GM12878 (cell line): ENCODE measurements at regions not wholly inside any gene's neighbourhood (a gene's known extent, or its start where the extent isn't known, plus 50 kb on each side); places are given as distances from the start of the nearest gene placed in this dataset.
A peak's percentile ranks its signal among the peaks of the same experiment; 100 is the strongest.

Experiments
- ATAC-seq: fragments of 200-7000 bp; cut with Tn5 transposase; 3 replicates; pipeline ENCODE4 v1.9.1; 2020; ENCODE audit warnings: mild to moderate bottlenecking, moderate library complexity
- BruUV-seq: library from RNA; stranded (reverse); fragments of 400-500 nt; replicated peaks from 2 replicates; lab custom pipeline; 2021; lab: Mats Ljungman, UMichigan
- CTCF ChIA-PET: fragments of 300-600 bp; sonication (Branson Sonifier 250); formaldehyde crosslinking; extraction: SDS; loops from one replicate; lab custom pipeline; 2021; ENCODE audit warnings: inconsistent platforms; lab: Yijun Ruan, JAX
- POLR2A ChIA-PET: fragments of 350-600 bp; formaldehyde crosslinking; extraction: SDS; loops from one replicate; lab custom pipeline; 2021; ENCODE audit warnings: inconsistent platforms; lab: Charles Lee
- RAD21 ChIA-PET: fragments of 300-600 bp; sonication (Branson Sonifier 250); formaldehyde crosslinking; loops from one replicate; lab custom pipeline; 2023; ENCODE audit warnings: antibody characterized with exemption; ENCODE audit not compliant: unreplicated experiment; lab: Charles Lee
- SMC1A ChIA-PET: fragments of 300-600 bp; sonication (Branson Sonifier 250); formaldehyde crosslinking; loops from one replicate; lab custom pipeline; 2023; ENCODE audit not compliant: unreplicated experiment, uncharacterized antibody; lab: Charles Lee
- DNase-seq: peaks from one replicate; pipeline ENCODE4 v3.0.0-alpha.2; 2011; ENCODE audit warnings: low read depth, low spot score
- FAIRE-seq: peaks from 3 replicates; lab custom pipeline; 2011; peaks lifted over from hg19 to GRCh38; lab: Jason Lieb, UNC
- H2AFZ ChIP-seq: 2 replicates; pipeline ENCODE4 v1.6.0; 2011; ENCODE audit warnings: low read depth, low read length, control low read depth; ENCODE audit not compliant: control insufficient read depth
- H3K27ac ChIP-seq: 2 replicates; pipeline ENCODE4 v1.5.1; 2011; ENCODE audit warnings: control low read depth; ENCODE audit not compliant: control insufficient read depth, insufficient read depth
- H3K27me3 ChIP-seq, 2 experiments: replicated peaks in 1 of 2; 2 replicates each; pipeline versions ENCODE4 v1.6.0 to v1.6.1; 2011; ENCODE audit warnings: low read length in 1 of 2; ENCODE audit not compliant: control insufficient read depth in 2 of 2, insufficient read depth in 2 of 2
- H3K36me3 ChIP-seq, 2 experiments: 2 replicates each; pipeline ENCODE4 v1.5.1; 2011; ENCODE audit warnings: low read length in 1 of 2; ENCODE audit not compliant: control insufficient read depth in 2 of 2, insufficient read depth in 2 of 2
- H3K4me1 ChIP-seq: 2 replicates; pipeline ENCODE4 v1.6.1; 2011; ENCODE audit warnings: mild to moderate bottlenecking, low read length, moderate library complexity, mixed read lengths; ENCODE audit not compliant: control insufficient read depth, insufficient read depth
- H3K4me2 ChIP-seq: 2 replicates; pipeline ENCODE4 v1.6.0; 2011; ENCODE audit warnings: control low read depth; ENCODE audit not compliant: control insufficient read depth, insufficient read depth
- H3K4me3 ChIP-seq: fragments of 200-600 bp; sonication (generic); 2 replicates; pipeline ENCODE4 v1.5.1; 2016
- H3K79me2 ChIP-seq: 2 replicates; pipeline ENCODE4 v1.6.0; 2011; ENCODE audit warnings: low read length; ENCODE audit not compliant: control insufficient read depth, insufficient read depth
- H3K9ac ChIP-seq: 2 replicates; pipeline ENCODE4 v1.8.0; 2011; ENCODE audit warnings: low read length, control low read depth, mixed read lengths; ENCODE audit not compliant: control insufficient read depth, insufficient read depth
- H3K9me3 ChIP-seq: replicated peaks from 3 replicates; pipeline ENCODE4 v1.5.1; 2011; ENCODE audit warnings: mild to moderate bottlenecking, low read length; ENCODE audit not compliant: control insufficient read depth, insufficient read depth
- H4K20me1 ChIP-seq: 2 replicates; pipeline ENCODE4 v1.6.0; 2011; ENCODE audit not compliant: control insufficient read depth, insufficient read depth
- CBX3 ChIP-seq: fragments of 200-600 bp; sonication (generic); IDR thresholded peaks from 2 replicates; pipeline ENCODE4 v1.6.1; 2016; ENCODE audit warnings: low read depth, borderline replicate concordance
- CTCF ChIP-seq, 3 experiments: IDR thresholded peaks in 2 of 3; conservative IDR thresholded peaks in 1 of 3; 2 replicates each; pipeline ENCODE4 v1.5.1; 2011; ENCODE audit warnings: low read depth in 3 of 3, low read length in 3 of 3, mild to moderate bottlenecking in 3 of 3, control low read depth in 2 of 3, moderate library complexity in 2 of 3, inconsistent platforms in 1 of 3, mixed read lengths in 1 of 3; ENCODE audit not compliant: control insufficient read depth in 2 of 3, insufficient read depth in 1 of 3; ENCODE audit errors: extremely low read depth in 1 of 3
- NFYA ChIP-seq: IDR thresholded peaks from 2 replicates; pipeline ENCODE4 v1.6.1; 2011; ENCODE audit warnings: low read depth, mild to moderate bottlenecking, low read length, improper control_type of control experiment, borderline replicate concordance
- STAT1 ChIP-seq: fragments of 450-650 bp; conservative IDR thresholded peaks from 2 replicates; pipeline ENCODE4 v1.6.1; 2014; ENCODE audit warnings: antibody characterized with exemption, mild to moderate bottlenecking
- TARDBP ChIP-seq: IDR thresholded peaks from 2 replicates; pipeline ENCODE4 v1.6.1; 2016; ENCODE audit warnings: borderline replicate concordance
- WGBS: methylation state at CpG from one replicate; pipeline ENCODE4 v1.1.6; 2016; ENCODE audit warnings: low lambda C conversion rate; ENCODE audit not compliant: insufficient replicate concordance, insufficient coverage; ENCODE audit errors: missing lambda C conversion rate; 5-methylcytosine and 5-hydroxymethylcytosine counted together
- in situ Hi-C: fragments of 300-500 bp; cut with MboI; formaldehyde crosslinking; loops from 9 replicates; pipeline ENCODE4 v1.14.3; 2018; ENCODE audit warnings: mixed read lengths
- intact Hi-C: fragments of 100-400 bp; cut with micrococcal nuclease; formaldehyde crosslinking; loops from one replicate; pipeline ENCODE4 v1.14.2; 2022; ENCODE audit not compliant: unreplicated experiment

DNA sequence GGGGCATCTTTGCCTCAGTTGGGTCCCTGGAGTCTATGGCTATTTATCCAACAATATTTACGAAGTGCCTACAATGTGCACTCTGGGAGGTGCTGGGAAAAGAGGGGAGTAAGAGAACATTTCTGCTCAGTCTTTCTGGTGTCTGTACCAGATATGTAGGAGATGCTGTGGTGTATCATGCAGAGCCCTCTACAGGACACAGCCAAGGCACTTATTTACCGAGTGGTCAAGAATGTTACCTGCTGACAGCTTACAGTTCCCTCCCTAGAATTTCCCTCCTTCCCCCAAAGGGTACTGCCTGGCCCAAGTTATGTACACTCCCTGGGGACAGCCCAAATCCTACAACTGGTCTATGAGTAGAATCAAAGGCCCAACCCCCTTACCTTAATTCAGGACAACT lies 177.7 kb downstream of the C1orf94 start:
- RAD21 ChIA-PET, result no interaction called here
- no TSS peak for BruUV-seq
- DNase-seq, result no peak

More for the DNA sequence above, 177.7 kb downstream of the C1orf94 start:
- in situ Hi-C loops (no loop called here), intact Hi-C loops (no loop called here)
- H3K27ac ChIP-seq, result no peak overlapping the region
- no peak overlapping the region for H3K9ac ChIP-seq
- FAIRE-seq, result no peak
- ChIA-PET POLR2A (no interaction called here), SMC1A (interaction anchor here (0.7 to 2.0 kb wide), 3 partner anchors 9 to 46 kb away, joined by 3 to 8 read pairs (median 3); no protein-coding TSS in a partner anchor), CTCF (interaction anchor here (1.7 to 3.3 kb wide), 2 partner anchors 11 to 12 kb away, joined by 6 to 9 read pairs; no protein-coding TSS in a partner anchor)
- H3K4me3 ChIP-seq, result no peak overlapping the region
- H3K4me1 ChIP-seq, result no peaks in the 10 kb centered on the region; the same call in 1 of the 2 replicates
- no peaks in the 10 kb centered on the region; the same call in 2 of the 3 replicates for H3K9me3 ChIP-seq
- H3K4me2 ChIP-seq, result no peak overlapping the region
- H3K79me2 ChIP-seq, result no peaks in the 10 kb centered on the region
- no peaks in the 10 kb centered on the region for H3K27me3 ChIP-seq
- no peak for ATAC-seq
- H4K20me1 ChIP-seq, result no peaks in the 10 kb centered on the region
- no peaks in the 10 kb centered on the region for H3K36me3 ChIP-seq
- peak in 1 of 3 experiments; percentile 15; a peak in 1 of 6 replicates for TF ChIP-seq CTCF (IDR thresholded peaks at IDR 0.05 in 2 of 3, conservative IDR thresholded peaks at IDR 0.05 in 1 of 3; ENCODE audit: control insufficient read depth in 2 of 3, extremely low read depth in 1 of 3, insufficient read depth in 1 of 3, low read depth in 3 of 3, low read length in 3 of 3)
- no peak for TF ChIP-seq STAT1
- no peak for TF ChIP-seq CBX3
- no peak for TF ChIP-seq NFYA
- TF ChIP-seq TARDBP, result no peak
- WGBS, result 36% methylated on average over 2 of the region's 2 CpGs
- no peak overlapping the region for H2AFZ ChIP-seq
